Heart right ventricle (tissue), 16 donors: ENCODE measurements at regions not wholly inside any gene's neighbourhood (a gene's known extent, or its start where the extent isn't known, plus 50 kb on each side); places are given as distances from the start of the nearest gene placed in this dataset.
A peak's percentile ranks its signal among the peaks of the same experiment; 100 is the strongest.

Source experiments
- ATAC-seq, 8 donors: fragments of 200-7000 bp; cut with Tn5 transposase; one replicate each; pipeline ENCODE4 v1.9.1; 2020; ENCODE audit warnings: mild to moderate bottlenecking in 8 of 8, moderate library complexity in 8 of 8, moderate number of reproducible peaks in 1 of 8
- DNase-seq, 2 donors: peaks; one replicate each; pipeline ENCODE4 v3.0.0-alpha.2; 2020
- H3K27ac ChIP-seq, 10 donors: fragments of 200-600 bp; sonication (generic) in 2 of 10; one replicate each; pipeline versions ENCODE4 v1.5.0 to v1.8.0; 2020 to 2022; ENCODE audit warnings: mild to moderate bottlenecking in 3 of 10
- H3K27me3 ChIP-seq, 7 donors: fragments of 200-600 bp; one replicate each; pipeline ENCODE4 v1.8.0; 2021 to 2022; ENCODE audit warnings: mild to moderate bottlenecking in 2 of 7
- H3K36me3 ChIP-seq, 9 donors: fragments of 200-600 bp; sonication (generic) in 1 of 9; one replicate each; pipeline versions ENCODE4 v1.5.0 to v1.8.0; 2020 to 2022; ENCODE audit warnings: mild to moderate bottlenecking in 2 of 9
- H3K4me1 ChIP-seq, 9 donors: fragments of 200-600 bp; sonication (generic) in 1 of 9; one replicate each; pipeline versions ENCODE4 v1.5.0 to v1.8.0; 2020 to 2022; ENCODE audit warnings: mild to moderate bottlenecking in 4 of 9
- H3K4me3 ChIP-seq, 10 donors: fragments of 200-600 bp; sonication (generic) in 2 of 10; one replicate each; pipeline versions ENCODE4 v1.5.0 to v1.8.0; 2020 to 2022; ENCODE audit warnings: mild to moderate bottlenecking in 7 of 10, moderate library complexity in 2 of 10
- H3K9me3 ChIP-seq, 11 donors: fragments of 200-600 bp in 10 of 11; sonication (generic) in 2 of 11; one replicate each; pipeline versions ENCODE4 v1.5.0 to v1.8.0; 2013 to 2022; ENCODE audit warnings: mild to moderate bottlenecking in 2 of 11, control low read depth in 1 of 11, moderate library complexity in 1 of 11
- CTCF ChIP-seq, 9 donors: fragments of 200-600 bp; sonication (generic) in 2 of 9; IDR thresholded peaks; one replicate each; pipeline versions ENCODE4 v1.5.0 to v1.8.0; 2021 to 2022; ENCODE audit warnings: antibody characterized with exemption in 9 of 9, mild to moderate bottlenecking in 5 of 9, moderate library complexity in 1 of 9
- WGBS, 2 donors: extraction: QIAGEN DNeasy Blood & Tissue Kit; methylation state at CpG; one replicate each; pipeline ENCODE4 v1.1.7; 2013; ENCODE audit warnings: inconsistent platforms in 1 of 2; 5-methylcytosine and 5-hydroxymethylcytosine counted together
- intact Hi-C, 10 donors: fragments of 100-400 bp; cut with DNase I; formaldehyde crosslinking; loops; one replicate each; pipeline versions ENCODE4 v1.11.1 to v1.14.2; 2022
- donor health status: Arrhythmogenic right ventricular cardiomyopathy.
- donor health status: ischemic (EF 13 %, LVEDD 7.1; RV severe dilation, severe dysfunction).
- donor health status: healthy with polysubstance abuse.
- donor health status: DM: no; HTN: yes; CAD: no.
- donor health status: DM: no; HTN: no; CAD: no.
- donor health status: ischemic (EF 25% LVEDD 6.9; RV normal size, moderate dysfunction).
- donor health status: ischemic (EF 25% LVEDD 5.7; RV mildly dilated, moderate dysfunction).
- donor health status: healthy.
- donor health status: DM: yes; HTN: yes; CAD: no.
- donor health status: Ischemic cardiomyopathy.
- donor health status: ischemic (EF 35%, LVEDD 5.7; RV mildly dilated, moderate dysfunction).
- donor health status: nonischemic (EF 11% LVEDD 7.7; RV severe dilation, severe dysfunction).
- donor health status: DM: yes; HTN: yes; CAD: no.
- donor health status: PGD.
- donor health status: ischemic (EF 29% LVEDD 5.4; RV normal size, mild dysfunction).
- donor health status: nonischemic (EF 23%, LVEDD 6.1; RV moderate dilation, normal function).

DNA sequence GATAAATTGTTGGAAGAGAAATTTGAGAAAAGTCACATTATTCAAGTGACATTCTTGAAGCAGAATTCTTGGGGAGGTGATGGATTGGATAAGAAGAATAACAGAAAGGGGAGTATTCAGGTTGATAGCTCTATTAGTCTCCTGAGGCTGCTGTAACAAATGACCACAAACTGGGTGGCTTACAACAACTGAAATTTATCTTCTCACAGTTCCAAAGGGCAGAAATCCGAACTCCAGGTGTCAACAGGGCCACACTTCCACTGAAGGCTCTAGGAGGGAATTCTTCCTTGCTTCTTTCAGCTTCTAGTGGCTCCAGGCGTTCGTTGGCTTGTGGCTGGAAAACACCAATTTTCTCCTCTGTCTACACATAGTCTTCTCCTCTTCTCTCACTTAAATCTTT, 99.8 kb downstream of the TES start:
- intact Hi-C loops = no loop called here
- 93% methylated on average over 3 of the region's 3 CpGs for WGBS, 2 donors
- no peak for ATAC-seq
- no peak for TF ChIP-seq CTCF (IDR thresholded peaks at IDR 0.05)
- Histone ChIP-seq H3K27me3 (no peaks in the 10 kb centered on the region), H3K9me3 (no peaks in the 10 kb centered on the region), H3K4me3 (no peak overlapping the region), H3K4me1 (peaks cover 0 to under 1% (median 0%) of the 10 kb centered on the region in 9 donors), H3K36me3 (no peaks in the 10 kb centered on the region), H3K27ac (no peak overlapping the region)
- no peak for DNase-seq

DNA sequence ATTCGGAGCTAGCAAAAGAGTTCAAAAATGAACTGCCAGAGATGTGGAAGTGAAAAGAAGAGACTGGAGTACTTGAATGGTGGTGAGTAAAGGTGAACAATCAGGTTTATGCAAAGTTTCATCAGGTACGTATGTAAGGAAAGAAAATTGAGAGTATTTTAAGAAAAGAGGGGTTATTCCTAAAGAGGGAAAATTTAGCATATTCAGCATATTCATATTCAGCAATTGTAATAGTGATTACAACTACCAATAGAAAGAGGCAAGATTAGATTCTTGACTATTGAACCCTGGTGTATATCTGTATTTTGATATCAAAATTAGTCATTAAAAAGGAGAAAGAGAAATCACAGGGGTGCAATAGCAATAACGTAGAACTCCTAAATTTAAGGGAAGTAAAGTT, 100.9 kb downstream of the TES start:
- Histone ChIP-seq H3K36me3 (no peaks in the 10 kb centered on the region), H3K27ac (no peak overlapping the region), H3K4me1 (peaks cover 0 to 12% (median 5%) of the 10 kb centered on the region in 9 donors), H3K4me3 (no peak overlapping the region), H3K27me3 (no peaks in the 10 kb centered on the region), H3K9me3 (no peaks in the 10 kb centered on the region)
- intact Hi-C loops = no loop called here
- no peak for ATAC-seq
- TF ChIP-seq CTCF (IDR thresholded peaks at IDR 0.05) = no peak
- 98% methylated on average over 3 of the region's 3 CpGs for WGBS, 2 donors
- no peak for DNase-seq

DNA sequence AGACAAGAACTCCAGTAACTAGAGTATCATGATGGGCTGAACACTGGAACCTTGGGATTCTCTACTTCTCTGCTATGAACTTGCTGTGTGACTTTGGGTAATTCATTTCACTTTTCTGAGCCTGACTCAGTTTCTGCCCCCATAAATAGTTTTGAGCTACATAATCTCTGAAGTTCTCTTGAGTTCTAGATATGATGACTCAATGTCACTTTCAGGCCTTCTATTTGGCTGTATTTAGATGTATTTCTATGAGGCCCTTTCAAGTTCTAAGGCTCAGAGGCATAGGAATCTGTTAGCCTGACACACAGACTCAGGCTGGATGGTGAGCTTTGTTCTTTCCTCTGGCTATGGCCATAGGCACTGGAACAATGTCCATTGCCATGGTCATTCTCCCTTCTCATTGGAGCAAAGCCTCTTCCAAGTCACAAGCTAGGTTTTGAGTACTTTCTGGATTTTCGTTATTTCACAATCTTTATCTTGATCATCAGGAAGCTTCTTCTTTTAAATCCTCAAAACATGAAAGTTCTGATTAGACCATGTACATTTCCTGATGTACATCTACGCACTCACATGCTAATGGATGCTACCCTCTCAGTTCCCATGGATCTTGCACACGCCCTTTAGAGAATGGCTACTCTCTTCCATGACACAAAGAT, 101.6 kb downstream of the TES start:
- Histone ChIP-seq H3K4me3 (no peak overlapping the region), H3K36me3 (no peaks in the 10 kb centered on the region), H3K9me3 (no peaks in the 10 kb centered on the region), H3K27me3 (no peaks in the 10 kb centered on the region), H3K4me1 (peaks cover 0 to 18% (median 12%) of the 10 kb centered on the region in 9 donors), H3K27ac (no peak overlapping the region)
- WGBS, 2 donors = 93 to 96% methylated on average over 3 of the region's 3 CpGs
- ATAC-seq (no peak), DNase-seq (no peak)
- intact Hi-C loops = no loop called here
- TF ChIP-seq CTCF (IDR thresholded peaks at IDR 0.05) = no peak

- WGBS, 2 donors = 48 to 73% methylated on average over 6 of the region's 6 CpGs
- intact Hi-C loops = loop anchor here in 4 of 10 donors (5.0 kb wide), 4 partner anchors 33 to 172 kb away; no protein-coding TSS in a partner anchor
Observed at GRCh38 chr7:116315293-116315692, 105.0 kb downstream of the TES start.

More at GRCh38 chr7:116315293-116315692, 105.0 kb downstream of the TES start:
- H3K9me3 ChIP-seq = peaks cover 0 to 5% (median 0%) of the 10 kb centered on the region in 11 donors
- H3K4me3 ChIP-seq = no peak overlapping the region
- peaks cover 0 to 30% (median 16%) of the 10 kb centered on the region in 9 donors for H3K4me1 ChIP-seq
- TF ChIP-seq CTCF (IDR thresholded peaks at IDR 0.05) = no peak
- DNase-seq (no peak), ATAC-seq (peak in 6 of 8 donors; percentile 32 to 73 (median 64))
- H3K36me3 ChIP-seq = no peaks in the 10 kb centered on the region
- H3K27me3 ChIP-seq = no peaks in the 10 kb centered on the region
- peak overlapping the region in 6 of 10 donors; percentile 49 to 81 (median 70) for H3K27ac ChIP-seq
